K562 (cell line): ENCODE measurements at regions not wholly inside any gene's neighbourhood (a gene's known extent, or its start where the extent isn't known, plus 50 kb on each side); places are given as distances from the start of the nearest gene placed in this dataset.

Source experiments
- ATAC-seq: fragments of 200-7000 bp; cut with Tn5 transposase; 3 replicates; pipeline ENCODE4 v1.9.1; 2020; ENCODE audit warnings: moderate library complexity
- BruUV-seq: library from RNA; stranded (reverse); fragments of 400-500 nt; replicated peaks from 2 replicates; lab custom pipeline; 2021; lab: Mats Ljungman, UMichigan
- CTCF ChIA-PET: fragments of 300-600 bp; formaldehyde crosslinking; extraction: SDS; loops from one replicate; lab custom pipeline; 2021; ENCODE audit warnings: low intra/inter-chr PET ratio; lab: Yijun Ruan, JAX
- POLR2A ChIA-PET: fragments of 300-600, 350-650 bp; sonication (Branson Sonifier 250); formaldehyde crosslinking; extraction: SDS; loops from one replicate; lab custom pipeline; 2021; ENCODE audit warnings: antibody characterized with exemption, inconsistent platforms; lab: Yijun Ruan, JAX
- DNase-seq, 4 experiments: peaks; one replicate each; pipeline versions ENCODE4 v3.0.0 to v3.0.0-alpha.2; 2011 to 2018; ENCODE audit warnings: low spot score in 3 of 4, mixed read lengths in 3 of 4; ENCODE audit errors: extremely low read depth in 1 of 4
- FAIRE-seq: peaks from 2 replicates; lab custom pipeline; 2011; peaks lifted over from hg19 to GRCh38; lab: Jason Lieb, UNC
- H2AFZ ChIP-seq: 2 replicates; pipeline ENCODE4 v1.6.0; 2011; ENCODE audit warnings: low read depth, low read length, control low read depth, inconsistent platforms
- H3K27ac ChIP-seq: fragments of 200-600 bp; 3 replicates; pipeline ENCODE4 v1.8.0; 2011; ENCODE audit warnings: low read depth, mild to moderate bottlenecking, control low read depth, inconsistent platforms, low read length, moderate library complexity, mixed read lengths; ENCODE audit errors: extremely low read depth
- H3K27me3 ChIP-seq, 2 experiments: fragments of 300-600 bp in 1 of 2; 2 replicates in 1 of 2; 3 replicates in 1 of 2; pipeline versions ENCODE4 v1.6.0 to v1.8.0; 2011; ENCODE audit warnings: inconsistent platforms in 2 of 2, low read length in 2 of 2, mild to moderate bottlenecking in 1 of 2, mixed read lengths in 1 of 2, moderate library complexity in 1 of 2; ENCODE audit not compliant: control insufficient read depth in 2 of 2, insufficient read depth in 2 of 2
- H3K36me3 ChIP-seq: fragments of 300-600 bp; 3 replicates; pipeline ENCODE4 v1.8.0; 2011; ENCODE audit warnings: mild to moderate bottlenecking, low read length, inconsistent platforms; ENCODE audit not compliant: control insufficient read depth, insufficient read depth
- H3K4me1 ChIP-seq, 2 experiments: fragments of 200-600 bp in 1 of 2; replicated peaks in 1 of 2; 2 replicates in 1 of 2; 3 replicates in 1 of 2; pipeline versions ENCODE4 v1.5.1 to v1.8.0; 2011; ENCODE audit warnings: inconsistent platforms in 2 of 2, low read length in 2 of 2, mild to moderate bottlenecking in 1 of 2, mixed read lengths in 1 of 2, moderate library complexity in 1 of 2; ENCODE audit not compliant: control insufficient read depth in 2 of 2, insufficient read depth in 2 of 2
- H3K4me2 ChIP-seq: 2 replicates; pipeline ENCODE4 v1.6.1; 2011; ENCODE audit warnings: low read length, control low read depth, inconsistent platforms, mixed read lengths; ENCODE audit not compliant: insufficient read depth
- H3K4me3 ChIP-seq: fragments of 200-600 bp; sonication (generic), shearing (Covaris generic); 2 replicates; pipeline ENCODE4 v1.5.1; 2016; ENCODE audit warnings: control low read depth, inconsistent platforms
- H3K79me2 ChIP-seq: fragments of 200-600 bp; 3 replicates; pipeline ENCODE4 v1.8.0; 2011; ENCODE audit warnings: low read length, inconsistent platforms; ENCODE audit not compliant: control insufficient read depth, insufficient read depth
- H3K9ac ChIP-seq, 2 experiments: 2 replicates each; pipeline versions ENCODE4 v1.6.0 to v1.6.1; 2011; ENCODE audit warnings: low read depth in 2 of 2, low read length in 2 of 2, control low read depth in 1 of 2, inconsistent platforms in 1 of 2, mild to moderate bottlenecking in 1 of 2, mixed read lengths in 1 of 2; ENCODE audit not compliant: insufficient read depth in 1 of 2
- H3K9me1 ChIP-seq: one replicate; pipeline ENCODE4 v1.6.0; 2011; ENCODE audit warnings: inconsistent platforms, mild to moderate bottlenecking, low read length, moderate library complexity; ENCODE audit not compliant: control insufficient read depth, insufficient read depth
- H3K9me3 ChIP-seq: replicated peaks from 2 replicates; pipeline ENCODE4 v1.5.1; 2011; ENCODE audit warnings: low read depth, low read length, inconsistent platforms; ENCODE audit not compliant: control insufficient read depth, insufficient read depth
- H4K20me1 ChIP-seq: replicated peaks from 2 replicates; pipeline ENCODE4 v1.6.1; 2011; ENCODE audit warnings: low read length, inconsistent platforms, mixed read lengths; ENCODE audit not compliant: control insufficient read depth, insufficient read depth
- ADNP ChIP-seq: fragments of 200-800 bp; sonication (Bioruptor generic); IDR thresholded peaks from 2 replicates; pipeline ENCODE4 v1.6.1; 2016; ENCODE audit warnings: missing genetic modification characterization, missing compliant biosample characterization
- CBX3 ChIP-seq, 2 experiments: IDR thresholded peaks; 1 replicate in 1 of 2; 2 replicates in 1 of 2; pipeline ENCODE4 v1.6.1; 2012; ENCODE audit warnings: inconsistent platforms in 2 of 2, low read length in 2 of 2, borderline replicate concordance in 1 of 2, control low read depth in 1 of 2
- CSDE1 ChIP-seq, 2 experiments: fragments of 450-650 bp; IDR thresholded peaks; 2 replicates each; pipeline ENCODE4 v1.6.1; 2016; ENCODE audit warnings: mild to moderate bottlenecking in 1 of 2
- DACH1 ChIP-seq: fragments of 450-650 bp; IDR thresholded peaks from 2 replicates; pipeline ENCODE4 v1.6.1; 2018; ENCODE audit not compliant: partially characterized antibody
- FIP1L1 ChIP-seq: fragments of 200-400 bp; formaldehyde crosslinking; IDR thresholded peaks from 2 replicates; pipeline ENCODE4 v1.6.1; 2018; ENCODE audit warnings: mild to moderate bottlenecking, low read depth, low read length; ENCODE audit not compliant: poor library complexity, severe bottlenecking
- FOSL1 ChIP-seq: fragments of 200-800 bp; sonication (Bioruptor generic); conservative IDR thresholded peaks from 2 replicates; pipeline ENCODE4 v1.6.1; 2016; ENCODE audit warnings: missing genetic modification characterization, missing compliant biosample characterization
- HDGF ChIP-seq: fragments of 450-650 bp; IDR thresholded peaks from 2 replicates; pipeline ENCODE4 v1.6.1; 2016
- HNRNPH1 ChIP-seq: fragments of 200-400 bp; formaldehyde crosslinking; optimal IDR thresholded peaks from 2 replicates; pipeline ENCODE3; 2017; ENCODE audit warnings: low read depth, mild to moderate bottlenecking, low read length, moderate library complexity
- KLF6 ChIP-seq: fragments of 250-450 bp; sonication (Bioruptor Pico); IDR thresholded peaks from 2 replicates; pipeline ENCODE4 v1.4.0; 2020; ENCODE audit warnings: mild to moderate bottlenecking, moderate library complexity, borderline replicate concordance
- MAFK ChIP-seq: IDR thresholded peaks from 2 replicates; pipeline ENCODE4 v1.6.1; 2011; ENCODE audit warnings: low read length, improper control_type of control experiment
- MCM3 ChIP-seq: fragments of 450-650 bp; IDR thresholded peaks from 2 replicates; pipeline ENCODE4 v1.6.1; 2016
- POU5F1 ChIP-seq: fragments of 150-350 bp; IDR thresholded peaks from 2 replicates; pipeline ENCODE4 v1.6.1; 2014; ENCODE audit warnings: borderline replicate concordance, low read length, low read depth, mild to moderate bottlenecking; ENCODE audit not compliant: partially characterized antibody
- RAD21 ChIP-seq, 2 experiments: fragments of 250-450 bp in 1 of 2; fragments of 450-650 bp in 1 of 2; sonication (Bioruptor Pico) in 1 of 2; formaldehyde crosslinking in 1 of 2; IDR thresholded peaks in 1 of 2; conservative IDR thresholded peaks in 1 of 2; 2 replicates each; pipeline versions ENCODE4 v1.4.0 to v1.8.0; 2020 to 2022; ENCODE audit warnings: mild to moderate bottlenecking in 2 of 2, moderate library complexity in 1 of 2
- SNIP1 ChIP-seq: fragments of 450-650 bp; IDR thresholded peaks from 2 replicates; pipeline ENCODE4 v1.7.1; 2017; ENCODE audit warnings: low read depth, mild to moderate bottlenecking
- STAT5B ChIP-seq: fragments of 250-450 bp; sonication (Bioruptor Pico); IDR thresholded peaks from 2 replicates; pipeline ENCODE4 v1.8.0; 2021; ENCODE audit warnings: mild to moderate bottlenecking, inconsistent platforms
- TGIF2 ChIP-seq: sonication (generic); formaldehyde crosslinking; IDR thresholded peaks from 2 replicates; pipeline ENCODE4 v1.8.1; 2022; ENCODE audit warnings: mild to moderate bottlenecking, missing genetic modification reagents, moderate library complexity
- XRCC3 ChIP-seq: fragments of 450-650 bp; IDR thresholded peaks from 2 replicates; pipeline ENCODE4 v1.6.1; 2017; ENCODE audit warnings: mild to moderate bottlenecking, moderate library complexity
- ZNF12 ChIP-seq: sonication (generic); formaldehyde crosslinking; IDR thresholded peaks from 2 replicates; pipeline ENCODE4 v1.4.0; 2020; ENCODE audit warnings: mild to moderate bottlenecking, missing genetic modification reagents
- WGBS: fragments of 100-300 bp; shearing (Covaris generic); methylation state at CpG from one replicate; pipeline ENCODE4 v1.1.6; 2016; ENCODE audit warnings: low coverage, mixed read lengths; ENCODE audit not compliant: insufficient coverage; ENCODE audit errors: missing lambda C conversion rate; 5-methylcytosine and 5-hydroxymethylcytosine counted together
- in situ Hi-C: fragments of 300-500 bp; cut with MboI; formaldehyde crosslinking; loops from 4 replicates; pipeline ENCODE4 v1.15.0; 2018; ENCODE audit warnings: inconsistent platforms, mixed read lengths
- intact Hi-C: fragments of 100-400 bp; cut with micrococcal nuclease; formaldehyde crosslinking; loops from 2 replicates; pipeline ENCODE4 v1.14.2; 2022
- TF ChIP-seq, protein P1 (sequence below): IDR thresholded peaks from 2 replicates; pipeline ENCODE4 v1.6.1; 2016; ENCODE audit warnings: missing genetic modification characterization, missing compliant biosample characterization

DNA sequence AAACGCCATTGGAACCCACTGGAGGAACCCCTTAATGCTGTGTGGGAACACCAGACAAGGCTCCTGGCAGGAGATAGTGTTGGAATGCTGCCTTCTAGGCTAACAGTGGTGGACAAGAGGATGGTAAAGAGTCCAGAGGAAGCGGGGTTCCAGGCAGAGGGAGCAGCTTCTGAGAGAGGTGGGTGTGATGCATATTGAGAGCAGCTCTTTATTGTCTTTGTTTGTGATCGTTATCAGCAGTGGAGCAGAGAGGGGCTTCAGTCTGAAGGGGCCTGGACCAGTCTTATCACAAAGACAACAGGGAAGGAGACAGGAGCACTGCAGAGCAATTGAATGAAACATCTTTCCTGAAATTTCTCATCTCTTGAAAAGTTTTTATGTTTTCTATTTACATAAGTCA, 106.8 kb upstream of the PLET1 start (continued):
- TF ChIP-seq CSDE1 (IDR thresholded peaks at IDR 0.05) (no peak), RAD21 (CRISPR knock-in tag; conservative IDR thresholded peaks at IDR 0.05 in 1 of 2, IDR thresholded peaks at IDR 0.05 in 1 of 2) (no peak), STAT5B (CRISPR knock-in tag) (no peak)

DNA sequence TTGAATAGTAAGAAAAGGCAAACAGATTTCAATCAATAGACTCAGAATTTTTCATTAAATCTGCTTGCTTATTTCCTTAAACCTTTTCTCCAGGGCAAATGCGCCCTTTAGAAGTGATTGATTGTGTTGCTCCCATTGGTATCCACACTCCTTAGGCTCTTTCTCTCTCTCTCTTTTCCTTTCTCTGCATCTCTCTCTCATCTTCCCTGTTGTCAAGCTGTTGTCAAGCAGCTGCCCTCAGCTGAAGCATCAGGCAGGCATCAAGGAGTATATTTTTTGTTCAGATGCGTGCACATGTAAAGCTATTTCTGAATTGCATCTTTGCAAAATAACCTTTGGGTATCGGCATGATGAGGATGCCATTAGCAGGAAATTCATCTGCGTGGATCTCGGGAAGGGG, 107.2 kb upstream of the PLET1 start:
- Histone ChIP-seq H2AFZ (no peak overlapping the region), H3K27ac (no peak overlapping the region), H3K4me2 (no peak overlapping the region), H3K4me3 (no peak overlapping the region), H4K20me1 (no peaks in the 10 kb centered on the region; the same call in 1 of the 2 replicates), H3K9ac (no peak overlapping the region), H3K9me1 (no peaks in the 10 kb centered on the region), H3K4me1 (peaks cover 0 to 8% of the 10 kb centered on the region in 2 experiments; a peak in 1 of 5 replicates), H3K36me3 (no peaks in the 10 kb centered on the region), H3K9me3 (no peaks in the 10 kb centered on the region), H3K27me3 (peaks cover 0 to 22% of the 10 kb centered on the region in 2 experiments; a peak in 3 of 5 replicates), H3K79me2 (no peaks in the 10 kb centered on the region)
- ATAC-seq (no peak), FAIRE-seq (no peak), DNase-seq (no peak)
- TF ChIP-seq CSDE1 (IDR thresholded peaks at IDR 0.05) (no peak), XRCC3 (no peak), ADNP (tag) (no peak), CBX3 (IDR thresholded peaks at IDR 0.05; ENCODE audit: borderline replicate concordance in 1 of 2, low read length in 2 of 2) (no peak), HDGF (no peak), ZNF12 (no peak), TGIF2 (CRISPR knock-in tag) (no peak), SNIP1 (no peak), MAFK (no peak), DACH1 (no peak), MCM3 (no peak), KLF6 (CRISPR knock-in tag) (no peak), FIP1L1 (no peak), POU5F1 (no peak), FOSL1 (tag) (no peak), HNRNPH1 (no peak)
- TF ChIP-seq, protein P1, sequence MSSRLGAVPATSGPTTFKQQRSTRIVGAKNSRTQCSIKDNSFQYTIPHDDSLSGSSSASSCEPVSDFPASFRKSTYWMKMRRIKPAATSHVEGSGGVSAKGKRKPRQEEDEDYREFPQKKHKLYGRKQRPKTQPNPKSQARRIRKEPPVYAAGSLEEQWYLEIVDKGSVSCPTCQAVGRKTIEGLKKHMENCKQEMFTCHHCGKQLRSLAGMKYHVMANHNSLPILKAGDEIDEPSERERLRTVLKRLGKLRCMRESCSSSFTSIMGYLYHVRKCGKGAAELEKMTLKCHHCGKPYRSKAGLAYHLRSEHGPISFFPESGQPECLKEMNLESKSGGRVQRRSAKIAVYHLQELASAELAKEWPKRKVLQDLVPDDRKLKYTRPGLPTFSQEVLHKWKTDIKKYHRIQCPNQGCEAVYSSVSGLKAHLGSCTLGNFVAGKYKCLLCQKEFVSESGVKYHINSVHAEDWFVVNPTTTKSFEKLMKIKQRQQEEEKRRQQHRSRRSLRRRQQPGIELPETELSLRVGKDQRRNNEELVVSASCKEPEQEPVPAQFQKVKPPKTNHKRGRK (tag): no peak
- intact Hi-C loops: no loop called here
- WGBS: 1% methylated on average over 5 of the region's 5 CpGs
- BruUV-seq: no TSS peak
- in situ Hi-C loops: no loop called here
- ChIA-PET POLR2A (interaction anchor here (0.7 kb wide), 1 partner anchor 183 kb away, joined by 3 read pairs; no protein-coding TSS in a partner anchor), CTCF (no interaction called here)
